GM08714 (cell line): ENCODE measurements at regions not wholly inside any gene's neighbourhood (a gene's known extent, or its start where the extent isn't known, plus 50 kb on each side); places are given as distances from the start of the nearest gene placed in this dataset.

Source experiments
- H3K4me3 ChIP-seq: fragments of 200-500 bp; sonication (Bioruptor generic); 2 replicates; pipeline ENCODE4 v1.5.1; 2014; ENCODE audit warnings: mild to moderate bottlenecking, low read length, inconsistent platforms
- ZNF274 ChIP-seq: IDR thresholded peaks from 2 replicates; pipeline ENCODE4 v1.6.1; 2012; ENCODE audit warnings: mild to moderate bottlenecking, low read depth, low read length

DNA sequence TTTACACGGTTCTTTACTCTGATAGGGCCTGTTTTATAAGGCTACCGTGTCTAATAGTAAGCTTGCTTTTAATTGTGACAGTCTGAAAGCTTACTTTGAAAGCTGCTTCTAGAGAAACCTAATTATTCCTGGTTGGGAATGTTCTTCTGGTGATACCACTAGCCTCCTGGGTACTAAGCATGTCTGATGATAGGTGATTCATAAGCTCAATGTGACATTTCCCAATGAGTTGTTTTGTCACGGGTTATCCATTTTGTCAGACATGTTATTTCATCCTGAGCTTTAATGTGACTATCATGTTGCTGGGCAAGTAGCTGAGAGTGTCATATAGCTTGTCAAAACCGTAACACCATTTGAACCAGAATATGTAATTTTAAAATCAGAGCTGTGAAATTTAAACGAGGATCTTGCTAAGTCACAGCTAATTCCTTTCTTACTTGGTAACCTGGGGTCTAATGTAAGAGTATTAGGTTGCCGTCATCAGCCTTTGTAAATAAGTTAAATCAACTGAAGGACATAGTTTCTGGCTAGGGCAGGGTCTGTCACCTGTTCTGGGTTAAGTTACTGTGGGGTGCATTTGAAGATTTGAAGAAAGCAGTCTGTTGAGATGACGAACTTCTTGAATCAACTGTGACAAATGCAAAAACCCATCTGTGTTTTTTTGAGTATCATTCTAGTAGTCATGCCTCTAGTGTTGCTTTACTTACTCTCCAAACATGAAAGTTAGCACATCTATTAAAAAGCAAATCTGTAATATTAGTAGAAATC lies 529.2 kb downstream of the USP25 start:
- TF ChIP-seq ZNF274, result no peak
- no peak overlapping the region for H3K4me3 ChIP-seq

DNA sequence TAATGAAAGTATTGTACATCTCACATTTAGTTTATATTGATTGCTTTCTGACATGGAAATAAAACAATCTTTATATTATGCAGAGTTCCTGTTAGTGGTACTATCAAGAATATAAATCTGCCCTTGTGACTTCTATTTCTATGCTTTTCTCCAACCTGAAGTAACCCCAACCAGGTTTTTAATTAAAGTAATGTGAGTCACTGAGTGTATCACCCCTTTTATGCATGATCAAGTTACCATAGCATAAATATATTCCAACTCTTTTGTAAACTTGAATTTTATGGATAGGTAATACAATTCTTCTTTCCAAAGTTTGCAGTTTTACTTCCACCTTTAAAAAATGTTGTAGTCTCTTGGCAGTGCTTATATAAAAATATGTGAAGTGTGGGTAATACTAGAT lies 532.3 kb downstream of the USP25 start:
- no peak overlapping the region for H3K4me3 ChIP-seq
- TF ChIP-seq ZNF274, result no peak

DNA sequence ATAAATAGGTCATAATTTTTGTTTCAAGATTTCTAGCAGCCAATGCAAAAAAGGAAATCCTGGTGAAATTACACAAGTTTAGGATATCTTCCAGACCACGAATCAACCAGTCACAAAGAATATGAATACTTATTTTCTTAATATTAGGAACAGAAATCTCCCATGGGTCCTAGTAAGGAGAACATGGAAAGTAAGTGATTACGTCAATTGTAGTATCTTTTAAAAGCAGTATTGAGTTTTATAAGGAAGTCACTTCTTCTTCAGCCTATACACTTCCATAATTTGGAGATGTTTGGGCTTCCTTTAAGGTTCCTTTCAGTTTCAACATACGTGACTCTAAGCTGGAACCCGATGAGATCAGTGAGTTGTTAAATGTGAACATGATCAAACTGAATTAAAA lies 534.5 kb downstream of the USP25 start:
- H3K4me3 ChIP-seq, result no peak overlapping the region; the same call in 1 of the 2 replicates
- TF ChIP-seq ZNF274, result no peak

DNA sequence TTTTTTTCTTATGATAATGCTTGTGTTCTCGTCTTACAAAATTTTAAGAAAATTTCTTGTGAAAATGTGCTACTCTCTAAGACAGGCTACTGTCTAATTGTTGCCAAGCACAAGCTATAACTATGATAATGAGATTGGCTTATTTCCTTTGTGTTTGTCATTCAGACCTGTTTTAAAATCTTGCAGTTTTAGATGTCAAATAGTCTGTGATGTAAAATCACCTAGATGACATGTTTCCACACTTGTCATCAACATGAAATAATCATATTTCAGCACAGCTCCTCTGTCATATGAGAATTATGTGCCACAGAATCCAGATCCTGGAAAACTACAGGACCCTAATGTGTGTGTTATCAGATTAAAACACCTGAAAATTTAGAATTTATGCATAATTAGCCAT lies 539.7 kb downstream of the USP25 start:
- no peak overlapping the region for H3K4me3 ChIP-seq
- no peak for TF ChIP-seq ZNF274

DNA sequence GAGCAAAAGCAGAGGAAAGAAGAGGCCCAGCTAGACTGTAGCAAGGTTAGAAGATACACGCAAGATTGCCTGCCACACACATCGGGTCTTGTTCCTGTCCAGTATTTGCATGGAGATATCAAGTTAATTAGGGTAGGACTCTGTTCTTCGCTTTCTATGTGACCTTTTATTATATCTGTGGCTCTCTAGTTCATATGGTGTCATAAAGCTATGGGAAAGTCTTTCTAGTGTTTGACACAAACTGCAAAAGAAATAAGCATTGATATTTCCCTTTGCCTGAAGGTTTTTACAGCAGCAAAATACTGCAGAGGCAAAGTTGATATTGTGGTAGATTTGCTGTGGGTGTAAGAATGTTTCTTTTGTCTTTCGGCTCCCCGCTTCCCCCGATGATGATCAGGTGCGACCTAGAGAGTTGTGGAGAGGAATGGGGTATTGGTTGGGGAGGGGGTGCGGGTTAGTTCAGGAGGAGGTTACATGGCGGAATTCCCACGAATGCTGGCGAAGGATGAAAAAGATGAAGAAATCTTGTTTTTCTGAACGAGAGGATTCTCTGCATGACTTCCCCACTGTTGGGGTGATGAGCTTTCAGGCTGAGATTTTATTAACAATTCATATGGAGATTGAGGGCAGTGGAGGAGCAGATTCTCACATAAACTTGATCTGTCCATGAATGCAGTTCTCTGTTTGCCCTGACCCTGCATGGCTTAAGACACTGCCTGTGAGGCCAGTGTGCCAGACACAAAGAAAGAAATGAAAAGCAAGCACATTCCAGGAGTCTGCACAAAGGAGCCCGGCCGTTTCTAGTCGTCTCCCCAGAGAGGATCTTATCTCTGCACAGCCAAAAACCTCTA lies 550.2 kb downstream of the USP25 start:
- no peak overlapping the region for H3K4me3 ChIP-seq
- TF ChIP-seq ZNF274, result no peak

DNA sequence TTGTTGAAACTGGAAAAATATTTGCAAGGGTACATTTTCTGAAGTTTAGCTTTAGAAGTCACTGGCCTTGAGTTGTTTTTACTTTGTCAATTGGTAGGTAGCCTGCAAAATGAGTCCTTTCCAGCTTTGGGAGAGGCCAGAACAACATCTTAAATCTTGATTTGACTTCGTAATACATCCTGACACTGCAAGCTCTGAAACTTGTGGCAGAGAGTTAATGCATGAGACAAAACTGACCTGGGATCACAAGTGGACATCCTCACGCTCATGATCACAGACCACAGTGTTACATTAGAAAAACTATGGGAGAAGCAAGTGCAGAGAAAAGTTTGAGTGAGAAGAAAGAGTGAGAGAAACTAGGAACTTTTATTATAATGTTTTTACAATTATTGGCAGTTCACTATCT lies 550.9 kb downstream of the USP25 start:
- no peak overlapping the region for H3K4me3 ChIP-seq
- no peak for TF ChIP-seq ZNF274

DNA sequence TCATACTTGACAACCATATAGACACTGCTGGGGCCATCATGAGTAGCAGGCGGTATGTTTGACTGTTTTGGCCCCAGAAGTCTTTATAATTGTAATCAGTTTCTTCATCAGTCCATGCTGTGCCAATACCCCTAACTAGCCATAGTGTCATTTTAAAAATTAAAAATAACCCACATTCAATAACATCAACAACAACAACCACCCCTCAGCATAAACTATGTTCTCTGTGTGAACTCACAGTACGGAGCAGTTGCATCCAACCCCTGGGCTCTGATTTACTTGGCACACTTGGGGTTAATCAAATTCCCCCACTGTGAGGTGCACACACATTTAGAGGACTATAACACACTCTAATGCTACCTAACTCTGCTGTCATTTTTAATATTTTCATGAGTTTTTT lies 553.7 kb downstream of the USP25 start:
- H3K4me3 ChIP-seq, result no peak overlapping the region
- no peak for TF ChIP-seq ZNF274

- H3K4me3 ChIP-seq, result no peak overlapping the region
- TF ChIP-seq ZNF274, result no peak
These were observed 555.9 kb downstream of the USP25 start for GRCh38 chr21:16285605-16286126.

DNA sequence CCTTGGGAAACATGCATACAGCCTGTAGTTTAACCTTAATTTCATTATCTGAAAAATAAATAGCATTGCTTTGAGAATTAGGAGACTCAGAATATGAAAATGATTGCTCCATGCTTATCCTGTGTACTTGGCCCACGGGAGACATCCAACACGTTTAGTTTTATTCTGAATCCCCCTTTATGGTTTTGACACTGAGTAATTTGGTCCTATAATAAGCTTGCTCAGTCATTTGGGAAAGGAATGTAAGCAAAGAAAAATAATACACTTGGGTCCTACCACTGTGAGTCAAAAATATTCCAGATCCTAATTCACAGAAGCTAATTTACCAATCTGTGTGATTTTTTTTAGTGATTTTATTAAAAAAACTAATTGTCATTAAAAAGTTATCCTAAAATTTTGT lies 557.3 kb downstream of the USP25 start:
- H3K4me3 ChIP-seq, result no peak overlapping the region
- TF ChIP-seq ZNF274, result no peak

DNA sequence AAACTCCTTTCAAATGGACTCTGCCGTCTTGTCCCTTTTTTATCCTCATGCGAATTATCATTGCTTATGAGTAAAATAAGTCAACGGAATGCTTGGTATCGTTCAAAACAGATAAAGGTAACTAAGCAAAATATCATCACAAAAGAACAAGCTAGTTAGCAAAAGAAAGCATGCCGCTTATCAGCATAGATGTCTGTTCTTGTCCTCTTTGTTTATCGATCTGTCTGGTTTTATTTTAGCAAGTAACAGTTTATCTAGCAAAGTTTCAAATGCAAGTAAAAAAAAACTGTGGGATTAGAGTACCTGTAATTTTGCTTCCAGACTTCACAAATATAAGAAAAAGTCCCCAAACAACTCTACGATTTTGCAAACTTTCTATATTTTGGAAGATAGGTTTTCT lies 561.5 kb downstream of the USP25 start:
- no peak for TF ChIP-seq ZNF274
- no peak overlapping the region for H3K4me3 ChIP-seq

DNA sequence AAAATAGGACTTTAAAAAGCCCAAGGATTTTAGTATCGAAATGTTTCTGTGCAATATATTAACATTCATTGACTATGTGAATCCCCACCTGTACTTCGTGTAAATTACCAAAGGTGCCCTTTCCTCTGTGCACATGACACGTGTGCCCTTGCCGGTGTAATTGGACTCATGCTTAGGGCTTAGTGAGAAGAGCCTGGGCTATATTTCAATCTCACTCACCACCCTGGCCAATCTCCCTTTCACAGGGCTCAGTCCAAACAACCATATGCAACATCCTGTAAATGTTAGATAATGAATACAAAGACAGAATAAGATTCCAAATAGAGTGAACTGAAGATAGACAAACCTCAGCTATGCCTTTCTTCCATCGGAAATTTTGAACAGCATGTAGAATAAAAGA lies 564.3 kb downstream of the USP25 start:
- no peak for TF ChIP-seq ZNF274
- no peak overlapping the region for H3K4me3 ChIP-seq

GRCh38 chr21:16302851-16303282 lies 573.1 kb downstream of the USP25 start:
- no peak for TF ChIP-seq ZNF274

DNA sequence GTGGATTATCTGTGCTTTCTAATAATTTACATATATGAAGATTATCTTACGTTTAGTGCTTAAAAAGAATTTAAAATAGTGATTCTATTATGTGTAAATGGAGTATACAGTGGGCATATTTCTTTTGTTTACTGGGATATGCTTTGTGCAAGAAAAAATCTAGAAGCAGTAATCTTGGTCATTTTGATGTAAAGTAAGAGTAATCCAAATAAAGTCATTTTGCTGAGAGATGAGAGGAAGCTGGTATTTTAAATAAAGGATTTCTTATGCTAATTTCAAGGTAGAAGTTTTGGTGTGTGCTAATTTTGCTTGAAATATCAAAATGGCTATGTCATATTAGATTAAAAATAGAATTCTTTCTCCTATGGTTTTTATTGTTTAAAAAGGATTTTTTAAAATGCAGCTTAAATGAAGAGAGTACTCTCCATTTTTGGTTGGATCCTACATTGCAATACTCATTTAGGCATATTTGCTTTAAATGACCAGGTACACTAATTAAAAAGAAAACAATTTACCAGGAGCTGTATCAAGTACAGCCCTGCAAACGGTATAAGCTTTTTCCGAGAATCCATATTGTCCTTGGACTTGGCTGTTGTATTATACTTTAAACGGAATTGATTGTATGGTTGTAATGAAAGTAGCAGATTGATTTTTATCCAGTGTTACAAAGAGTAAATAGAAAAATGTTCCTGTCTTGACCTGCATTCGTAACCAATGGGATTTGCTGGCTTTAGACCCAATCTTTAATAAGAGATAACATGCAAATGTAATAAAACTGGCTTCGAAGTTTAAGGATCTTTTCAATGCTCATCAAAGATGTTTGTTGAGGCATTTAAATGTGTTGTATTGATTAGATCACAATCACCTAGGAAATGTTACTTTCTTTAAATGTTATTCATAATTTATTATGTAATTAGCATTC lies 574.7 kb downstream of the USP25 start:
- no peak for TF ChIP-seq ZNF274
- H3K4me3 ChIP-seq, result no peak overlapping the region

More at GRCh38 chr21:16302851-16303282, 573.1 kb downstream of the USP25 start:
- H3K4me3 ChIP-seq, result no peak overlapping the region

DNA sequence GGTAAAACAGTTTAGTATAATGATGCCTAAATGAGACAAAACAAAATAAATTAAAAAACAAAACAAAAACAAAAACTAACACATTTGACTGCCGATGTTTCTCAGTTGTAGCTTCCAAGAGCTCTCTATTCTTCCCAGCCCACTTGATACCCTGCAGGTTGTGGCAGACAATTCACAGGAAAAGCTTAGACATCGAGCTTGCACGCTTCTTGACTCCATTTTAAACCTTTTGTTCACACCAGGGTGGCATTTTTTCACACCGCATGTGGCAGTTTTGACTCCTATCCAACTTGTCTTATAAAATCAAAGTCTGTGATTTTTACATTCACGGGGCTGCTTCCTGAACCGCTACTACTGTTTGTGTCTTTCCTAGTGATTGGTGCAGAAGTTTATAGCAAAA lies 575.9 kb downstream of the USP25 start:
- no peak for TF ChIP-seq ZNF274
- H3K4me3 ChIP-seq, result no peak overlapping the region

- no peak overlapping the region for H3K4me3 ChIP-seq
- TF ChIP-seq ZNF274, result no peak
These were observed 577.5 kb downstream of the USP25 start for GRCh38 chr21:16307256-16307655.
